DOHH2 (cell line): ENCODE measurements at regions not wholly inside any gene's neighbourhood (a gene's known extent, or its start where the extent isn't known, plus 50 kb on each side); places are given as distances from the start of the nearest gene placed in this dataset.

Experiments
- EZH2phosphoT487 ChIP-seq: fragments of 200-600 bp; sonication (generic); IDR thresholded peaks from 2 replicates; pipeline ENCODE4 v1.6.1; 2017; ENCODE audit warnings: borderline replicate concordance, mild to moderate bottlenecking, antibody characterized with exemption, low read length, moderate library complexity, mixed read lengths
- TF ChIP-seq, protein P1 (sequence below): fragments of 200-600 bp; sonication (generic); IDR thresholded peaks from one replicate; pipeline ENCODE4 v1.5.1; 2014; ENCODE audit warnings: antibody characterized with exemption, mild to moderate bottlenecking, low read depth, low read length; ENCODE audit not compliant: poor library complexity, severe bottlenecking

DNA sequence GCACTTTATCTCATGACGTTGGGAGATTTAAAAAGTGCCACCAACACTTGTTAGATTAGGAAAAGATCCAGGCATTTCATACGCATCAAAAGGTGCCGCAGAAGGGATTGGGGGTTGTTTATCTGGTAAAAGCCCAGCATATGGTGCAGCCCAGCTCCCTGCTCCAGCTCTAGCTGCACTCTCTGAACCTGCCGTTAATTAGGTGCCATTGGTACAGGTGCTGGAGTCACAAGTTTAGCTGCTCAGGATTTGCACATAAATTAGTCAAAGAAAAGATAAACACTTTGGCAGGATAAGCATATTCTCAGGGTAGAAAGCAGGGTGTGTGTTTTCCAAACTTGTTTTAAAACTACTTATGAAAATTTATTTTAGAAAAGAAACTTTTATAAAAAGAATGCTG, 932.6 kb upstream of the TMEM132C start:
- TF ChIP-seq, protein P1, sequence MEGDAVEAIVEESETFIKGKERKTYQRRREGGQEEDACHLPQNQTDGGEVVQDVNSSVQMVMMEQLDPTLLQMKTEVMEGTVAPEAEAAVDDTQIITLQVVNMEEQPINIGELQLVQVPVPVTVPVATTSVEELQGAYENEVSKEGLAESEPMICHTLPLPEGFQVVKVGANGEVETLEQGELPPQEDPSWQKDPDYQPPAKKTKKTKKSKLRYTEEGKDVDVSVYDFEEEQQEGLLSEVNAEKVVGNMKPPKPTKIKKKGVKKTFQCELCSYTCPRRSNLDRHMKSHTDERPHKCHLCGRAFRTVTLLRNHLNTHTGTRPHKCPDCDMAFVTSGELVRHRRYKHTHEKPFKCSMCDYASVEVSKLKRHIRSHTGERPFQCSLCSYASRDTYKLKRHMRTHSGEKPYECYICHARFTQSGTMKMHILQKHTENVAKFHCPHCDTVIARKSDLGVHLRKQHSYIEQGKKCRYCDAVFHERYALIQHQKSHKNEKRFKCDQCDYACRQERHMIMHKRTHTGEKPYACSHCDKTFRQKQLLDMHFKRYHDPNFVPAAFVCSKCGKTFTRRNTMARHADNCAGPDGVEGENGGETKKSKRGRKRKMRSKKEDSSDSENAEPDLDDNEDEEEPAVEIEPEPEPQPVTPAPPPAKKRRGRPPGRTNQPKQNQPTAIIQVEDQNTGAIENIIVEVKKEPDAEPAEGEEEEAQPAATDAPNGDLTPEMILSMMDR = no peak
- no peak for TF ChIP-seq EZH2phosphoT487
